ENCODE measurements at regions not wholly inside any gene's neighbourhood (a gene's known extent, or its start where the extent isn't known, plus 50 kb on each side); places are given as distances from the start of the nearest gene placed in this dataset.
"Not testable (repeated sequence)": the region's sequence is repeated elsewhere in the genome, so short reads cannot be mapped to it uniquely, and the experiment has no call there.

- H3K9me3 ChIP-seq (ENCODE audit: low read length); H3K27me3 ChIP-seq (ENCODE audit: control insufficient read depth in 1 of 2, insufficient read depth in 2 of 2, low read length in 2 of 2); CTCF ChIA-PET (ENCODE audit: low intra/inter-chr PET ratio, low total read pairs); intact Hi-C loops (cut with micrococcal nuclease; ENCODE audit: unreplicated experiment); H3K9ac ChIP-seq (ENCODE audit: insufficient read depth, low read depth, low read length); ATAC-seq; FAIRE-seq; H3K4me2 ChIP-seq (ENCODE audit: low read depth, low read length); BruUV-seq (replicated peaks); H3K4me1 ChIP-seq (ENCODE audit: insufficient read depth, low read length); H4K20me1 ChIP-seq (ENCODE audit: insufficient read depth, low read length); H3K27ac ChIP-seq (ENCODE audit: extremely low read length, insufficient read depth, low read length); in situ Hi-C loops (cut with HindIII; ENCODE audit: extremely low pct_ligation_motif_present, low pct_unique_long_range_greater_than_20kb); H3K79me2 ChIP-seq (ENCODE audit: insufficient read depth, low read length); H3K36me3 ChIP-seq (replicated peaks in 1 of 2; ENCODE audit: control insufficient read depth in 1 of 2, insufficient read depth in 2 of 2, low read length in 2 of 2); H3K4me3 ChIP-seq (replicated peaks in 1 of 3; ENCODE audit: insufficient read depth in 1 of 3, low read depth in 2 of 3, low read length in 3 of 3); POLR2A ChIA-PET; DNase-seq (ENCODE audit: low spot score); H2AFZ ChIP-seq (ENCODE audit: low read length): not testable (repeated sequence)
- WGBS (ENCODE audit: low lambda C conversion rate) = 10% methylated on average over 4 of the region's 25 CpGs
Measured at GRCh38 chr1:143837924-143838597, 133.7 kb downstream of the FAM72C start.

- H3K9me3 ChIP-seq (ENCODE audit: low read length); H3K4me3 ChIP-seq (replicated peaks in 1 of 3; ENCODE audit: insufficient read depth in 1 of 3, low read depth in 2 of 3, low read length in 3 of 3); DNase-seq (ENCODE audit: low spot score); ATAC-seq; H3K36me3 ChIP-seq (replicated peaks in 1 of 2; ENCODE audit: control insufficient read depth in 1 of 2, insufficient read depth in 2 of 2, low read length in 2 of 2); in situ Hi-C loops (cut with HindIII; ENCODE audit: extremely low pct_ligation_motif_present, low pct_unique_long_range_greater_than_20kb); H3K27ac ChIP-seq (ENCODE audit: extremely low read length, insufficient read depth, low read length); H4K20me1 ChIP-seq (ENCODE audit: insufficient read depth, low read length); H3K4me2 ChIP-seq (ENCODE audit: low read depth, low read length); H2AFZ ChIP-seq (ENCODE audit: low read length); H3K79me2 ChIP-seq (ENCODE audit: insufficient read depth, low read length); FAIRE-seq; BruUV-seq (replicated peaks); CTCF ChIA-PET (ENCODE audit: low intra/inter-chr PET ratio, low total read pairs); intact Hi-C loops (cut with micrococcal nuclease; ENCODE audit: unreplicated experiment); POLR2A ChIA-PET; H3K4me1 ChIP-seq (ENCODE audit: insufficient read depth, low read length); H3K27me3 ChIP-seq (ENCODE audit: control insufficient read depth in 1 of 2, insufficient read depth in 2 of 2, low read length in 2 of 2); H3K9ac ChIP-seq (ENCODE audit: insufficient read depth, low read depth, low read length): not testable (repeated sequence)
- WGBS (ENCODE audit: low lambda C conversion rate) = 25% methylated on average over 1 of the region's 4 CpGs
Measured at GRCh38 chr1:143833376-143833775, 138.4 kb downstream of the FAM72C start.

GRCh38 chr1:143832379-143832716 lies 139.4 kb downstream of the FAM72C start:
- in situ Hi-C loops (cut with HindIII; ENCODE audit: extremely low pct_ligation_motif_present, low pct_unique_long_range_greater_than_20kb); BruUV-seq (replicated peaks); H3K9ac ChIP-seq (ENCODE audit: insufficient read depth, low read depth, low read length); H3K4me1 ChIP-seq (ENCODE audit: insufficient read depth, low read length); CTCF ChIA-PET (ENCODE audit: low intra/inter-chr PET ratio, low total read pairs); intact Hi-C loops (cut with micrococcal nuclease; ENCODE audit: unreplicated experiment); DNase-seq (ENCODE audit: low spot score); ATAC-seq; H3K36me3 ChIP-seq (replicated peaks in 1 of 2; ENCODE audit: control insufficient read depth in 1 of 2, insufficient read depth in 2 of 2, low read length in 2 of 2); H3K4me3 ChIP-seq (replicated peaks in 1 of 3; ENCODE audit: insufficient read depth in 1 of 3, low read depth in 2 of 3, low read length in 3 of 3); POLR2A ChIA-PET; H3K9me3 ChIP-seq (ENCODE audit: low read length); H3K4me2 ChIP-seq (ENCODE audit: low read depth, low read length); FAIRE-seq; H3K27ac ChIP-seq (ENCODE audit: extremely low read length, insufficient read depth, low read length); H3K79me2 ChIP-seq (ENCODE audit: insufficient read depth, low read length); H4K20me1 ChIP-seq (ENCODE audit: insufficient read depth, low read length); H3K27me3 ChIP-seq (ENCODE audit: control insufficient read depth in 1 of 2, insufficient read depth in 2 of 2, low read length in 2 of 2); H2AFZ ChIP-seq (ENCODE audit: low read length): not testable (repeated sequence)
- 79% methylated on average over 5 of the region's 5 CpGs for WGBS (ENCODE audit: low lambda C conversion rate)

- H3K9me3 ChIP-seq (ENCODE audit: low read length); H3K36me3 ChIP-seq (replicated peaks in 1 of 2; ENCODE audit: control insufficient read depth in 1 of 2, insufficient read depth in 2 of 2, low read length in 2 of 2); H2AFZ ChIP-seq (ENCODE audit: low read length); H3K9ac ChIP-seq (ENCODE audit: insufficient read depth, low read depth, low read length); CTCF ChIA-PET (ENCODE audit: low intra/inter-chr PET ratio, low total read pairs); H3K4me2 ChIP-seq (ENCODE audit: low read depth, low read length); H3K27me3 ChIP-seq (ENCODE audit: control insufficient read depth in 1 of 2, insufficient read depth in 2 of 2, low read length in 2 of 2); POLR2A ChIA-PET; BruUV-seq (replicated peaks); H3K4me1 ChIP-seq (ENCODE audit: insufficient read depth, low read length); H3K79me2 ChIP-seq (ENCODE audit: insufficient read depth, low read length); in situ Hi-C loops (cut with HindIII; ENCODE audit: extremely low pct_ligation_motif_present, low pct_unique_long_range_greater_than_20kb); H3K27ac ChIP-seq (ENCODE audit: extremely low read length, insufficient read depth, low read length); FAIRE-seq; ATAC-seq; H3K4me3 ChIP-seq (replicated peaks in 1 of 3; ENCODE audit: insufficient read depth in 1 of 3, low read depth in 2 of 3, low read length in 3 of 3); DNase-seq (ENCODE audit: low spot score); H4K20me1 ChIP-seq (ENCODE audit: insufficient read depth, low read length); intact Hi-C loops (cut with micrococcal nuclease; ENCODE audit: unreplicated experiment): not testable (repeated sequence)
- WGBS (ENCODE audit: low lambda C conversion rate) = 11% methylated on average over 13 of the region's 34 CpGs
Measured at GRCh38 chr1:143831479-143832378, 140.1 kb downstream of the FAM72C start.
